ENCODE measurements at regions not wholly inside any gene's neighbourhood (a gene's known extent, or its start where the extent isn't known, plus 50 kb on each side); places are given as distances from the start of the nearest gene placed in this dataset.
"Not testable (repeated sequence)": the region's sequence is repeated elsewhere in the genome, so short reads cannot be mapped to it uniquely, and the experiment has no call there.

- no peaks in the 10 kb centered on the region for H3K27me3 ChIP-seq (ENCODE audit: control insufficient read depth, insufficient read depth, low read length)
- intact Hi-C loops (cut with DNase I) = no loop called here
- H3K36me3 ChIP-seq (ENCODE audit: control insufficient read depth in 2 of 3, insufficient read depth in 3 of 3, low read length in 3 of 3) = no peaks in the 10 kb centered on the region
- H3K4me1 ChIP-seq (ENCODE audit: control insufficient read depth in 2 of 3, insufficient read depth in 2 of 3, low read depth in 1 of 3, low read length in 3 of 3) = no peaks in the 10 kb centered on the region
- FAIRE-seq = no peak
- DNase-seq = no peak
- no peak overlapping the region for H3K9ac ChIP-seq (ENCODE audit: low read length in 3 of 3)
- H3K4me3 ChIP-seq (ENCODE audit: low read length in 3 of 3) = no peak overlapping the region
- TF ChIP-seq CTCF (IDR thresholded peaks at IDR 0.05; ENCODE audit: borderline replicate concordance, extremely low read depth, insufficient read depth) = no peak
- no peak overlapping the region for H3K27ac ChIP-seq (ENCODE audit: low read depth in 2 of 2, low read length in 2 of 2)
- H3K9me3 ChIP-seq (ENCODE audit: control insufficient read depth in 2 of 3, insufficient read depth in 1 of 3, low read length in 3 of 3) = no peaks in the 10 kb centered on the region
Measured at GRCh38 chr9:13804532-13804931, 509.4 kb downstream of the NFIB start.

- Histone ChIP-seq H3K4me1 (ENCODE audit: control insufficient read depth in 2 of 3, insufficient read depth in 2 of 3, low read depth in 1 of 3, low read length in 3 of 3) (no peaks in the 10 kb centered on the region), H3K9me3 (ENCODE audit: control insufficient read depth in 2 of 3, insufficient read depth in 1 of 3, low read length in 3 of 3) (no peaks in the 10 kb centered on the region), H3K4me3 (ENCODE audit: low read length in 3 of 3) (no peak overlapping the region), H3K9ac (ENCODE audit: low read length in 3 of 3) (no peak overlapping the region), H3K27ac (ENCODE audit: low read depth in 2 of 2, low read length in 2 of 2) (no peak overlapping the region), H3K36me3 (ENCODE audit: control insufficient read depth in 2 of 3, insufficient read depth in 3 of 3, low read length in 3 of 3) (no peaks in the 10 kb centered on the region), H3K27me3 (ENCODE audit: control insufficient read depth, insufficient read depth, low read length) (no peaks in the 10 kb centered on the region)
- intact Hi-C loops (cut with DNase I) = no loop called here
- DNase-seq = no peak
- FAIRE-seq = no peak
- TF ChIP-seq CTCF (IDR thresholded peaks at IDR 0.05; ENCODE audit: borderline replicate concordance, extremely low read depth, insufficient read depth) = no peak
Measured at GRCh38 chr9:13800776-13801175, 513.2 kb downstream of the NFIB start.

GRCh38 chr9:13797701-13798100, 516.2 kb downstream of the NFIB start:
- H3K27ac ChIP-seq (ENCODE audit: low read depth in 2 of 2, low read length in 2 of 2); H3K9me3 ChIP-seq (ENCODE audit: control insufficient read depth in 2 of 3, insufficient read depth in 1 of 3, low read length in 3 of 3); H3K36me3 ChIP-seq (ENCODE audit: control insufficient read depth in 2 of 3, insufficient read depth in 3 of 3, low read length in 3 of 3); DNase-seq; FAIRE-seq; H3K27me3 ChIP-seq (ENCODE audit: control insufficient read depth, insufficient read depth, low read length); H3K4me3 ChIP-seq (ENCODE audit: low read length in 3 of 3); H3K9ac ChIP-seq (ENCODE audit: low read length in 3 of 3); intact Hi-C loops (cut with DNase I); H3K4me1 ChIP-seq (ENCODE audit: control insufficient read depth in 2 of 3, insufficient read depth in 2 of 3, low read depth in 1 of 3, low read length in 3 of 3): not testable (repeated sequence)

GRCh38 chr9:13791816-13792215, 512.3 kb upstream of the MPDZ start:
- H3K27me3 ChIP-seq (ENCODE audit: control insufficient read depth, insufficient read depth, low read length) = no peaks in the 10 kb centered on the region
- H3K4me3 ChIP-seq (ENCODE audit: low read length in 3 of 3) = no peak overlapping the region
- no peak for TF ChIP-seq CTCF (IDR thresholded peaks at IDR 0.05; ENCODE audit: borderline replicate concordance, extremely low read depth, insufficient read depth)
- DNase-seq (peak in 2 of 5 donors; percentile 20 to 23), FAIRE-seq (no peak)
- H3K36me3 ChIP-seq (ENCODE audit: control insufficient read depth in 2 of 3, insufficient read depth in 3 of 3, low read length in 3 of 3) = no peaks in the 10 kb centered on the region
- no peak overlapping the region for H3K27ac ChIP-seq (ENCODE audit: low read depth in 2 of 2, low read length in 2 of 2)
- H3K9me3 ChIP-seq (ENCODE audit: control insufficient read depth in 2 of 3, insufficient read depth in 1 of 3, low read length in 3 of 3) = no peaks in the 10 kb centered on the region
- H3K9ac ChIP-seq (ENCODE audit: low read length in 3 of 3) = no peak overlapping the region
- intact Hi-C loops (cut with DNase I) = no loop called here
- no peaks in the 10 kb centered on the region for H3K4me1 ChIP-seq (ENCODE audit: control insufficient read depth in 2 of 3, insufficient read depth in 2 of 3, low read depth in 1 of 3, low read length in 3 of 3)

Measured in kidney (tissue), 13 donors.